Sigmoid colon (tissue), 6 donors: ENCODE measurements at regions not wholly inside any gene's neighbourhood (a gene's known extent, or its start where the extent isn't known, plus 50 kb on each side); places are given as distances from the start of the nearest gene placed in this dataset.

Experiments
- DNase-seq: peaks from one replicate; pipeline ENCODE4 v3.0.0-alpha.2; 2019
- H3K27ac ChIP-seq, 4 donors: fragments of 200-600 bp; sonication (generic); one replicate each; pipeline ENCODE4 v1.5.1; 2016 to 2019; ENCODE audit warnings: mild to moderate bottlenecking in 1 of 4
- H3K27me3 ChIP-seq, 3 donors: fragments of 200-600 bp; sonication (generic); one replicate each; pipeline ENCODE4 v1.5.1; 2019; ENCODE audit warnings: mild to moderate bottlenecking in 1 of 3
- H3K36me3 ChIP-seq, 4 donors: fragments of 200-600 bp; sonication (generic); one replicate each; pipeline ENCODE4 v1.5.1; 2016 to 2019
- H3K4me1 ChIP-seq, 4 donors: fragments of 200-600 bp; sonication (generic); one replicate each; pipeline ENCODE4 v1.5.1; 2017 to 2019
- H3K4me3 ChIP-seq, 4 donors: fragments of 200-600 bp; sonication (generic); one replicate each; pipeline ENCODE4 v1.5.1; 2017 to 2019; ENCODE audit warnings: mild to moderate bottlenecking in 2 of 4, moderate library complexity in 1 of 4
- H3K9me3 ChIP-seq, 4 donors: fragments of 200-600 bp in 3 of 4; sonication (generic) in 3 of 4; one replicate each; pipeline versions ENCODE4 v1.5.1 to v1.6.1; 2013 to 2019
- EP300 ChIP-seq, 4 donors: sonication (generic); formaldehyde crosslinking; IDR thresholded peaks; one replicate each; pipeline ENCODE4 v1.6.1; 2017; ENCODE audit warnings: antibody characterized with exemption in 4 of 4
- POLR2A ChIP-seq, 2 donors: fragments of 450-650 bp; IDR thresholded peaks; one replicate each; pipeline ENCODE4 v1.6.1; 2016; ENCODE audit warnings: antibody characterized with exemption in 2 of 2, mild to moderate bottlenecking in 2 of 2, moderate library complexity in 2 of 2
- POLR2AphosphoS5 ChIP-seq, 4 donors: sonication (generic); formaldehyde crosslinking; IDR thresholded peaks; one replicate each; pipeline ENCODE4 v1.6.1; 2017; ENCODE audit warnings: antibody characterized with exemption in 4 of 4
- WGBS, 2 donors: extraction: QIAGEN DNeasy Blood & Tissue Kit; methylation state at CpG; one replicate each; pipeline ENCODE4 v1.1.7; 2013; 5-methylcytosine and 5-hydroxymethylcytosine counted together
- intact Hi-C: fragments of 100-400 bp; cut with DNase I; formaldehyde crosslinking; loops from one replicate; pipeline ENCODE4 v1.15.1; 2023
- TF ChIP-seq, protein P1 (sequence below), 4 experiments: fragments of 450-650 bp in 3 of 4; fragments of 200-600 bp in 1 of 4; IDR thresholded peaks; one replicate each; pipeline ENCODE4 v1.5.1; 2016 to 2019; ENCODE audit warnings: antibody characterized with exemption in 4 of 4, mild to moderate bottlenecking in 3 of 4, moderate library complexity in 2 of 4
- donor health status: healthy with polysubstance abuse.
- donor health status: healthy.

DNA sequence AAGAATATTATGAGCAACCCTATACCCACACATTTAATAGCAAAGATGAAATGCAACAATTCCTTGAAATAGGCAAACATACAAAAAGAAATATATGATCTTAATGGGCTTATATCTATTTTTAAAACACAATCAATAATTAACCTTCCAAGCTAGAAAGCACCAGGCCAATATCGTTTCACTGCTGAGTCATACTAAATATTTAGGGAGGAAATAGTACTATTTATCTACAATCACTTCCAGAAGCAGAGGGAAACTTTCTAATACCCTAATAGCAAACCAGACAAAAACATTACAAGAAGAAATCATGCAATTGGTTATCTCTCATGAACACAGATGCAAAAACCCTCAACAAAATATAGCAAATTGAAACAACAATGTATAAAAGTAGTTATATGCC is 207.8 kb downstream of the MTHFS start:
- WGBS, 2 donors: 12 to 29% methylated on average over 1 of the region's 1 CpG
- Histone ChIP-seq H3K36me3 (no peaks in the 10 kb centered on the region), H3K4me3 (no peak overlapping the region), H3K9me3 (peaks cover 0 to 7% (median 2%) of the 10 kb centered on the region in 4 donors), H3K27me3 (no peaks in the 10 kb centered on the region), H3K27ac (no peak overlapping the region), H3K4me1 (no peaks in the 10 kb centered on the region)
- DNase-seq: no peak
- TF ChIP-seq POLR2AphosphoS5 (IDR thresholded peaks at IDR 0.05): no peak
- TF ChIP-seq EP300 (IDR thresholded peaks at IDR 0.05): no peak
- TF ChIP-seq POLR2A (IDR thresholded peaks at IDR 0.05): no peak
- TF ChIP-seq, protein P1, sequence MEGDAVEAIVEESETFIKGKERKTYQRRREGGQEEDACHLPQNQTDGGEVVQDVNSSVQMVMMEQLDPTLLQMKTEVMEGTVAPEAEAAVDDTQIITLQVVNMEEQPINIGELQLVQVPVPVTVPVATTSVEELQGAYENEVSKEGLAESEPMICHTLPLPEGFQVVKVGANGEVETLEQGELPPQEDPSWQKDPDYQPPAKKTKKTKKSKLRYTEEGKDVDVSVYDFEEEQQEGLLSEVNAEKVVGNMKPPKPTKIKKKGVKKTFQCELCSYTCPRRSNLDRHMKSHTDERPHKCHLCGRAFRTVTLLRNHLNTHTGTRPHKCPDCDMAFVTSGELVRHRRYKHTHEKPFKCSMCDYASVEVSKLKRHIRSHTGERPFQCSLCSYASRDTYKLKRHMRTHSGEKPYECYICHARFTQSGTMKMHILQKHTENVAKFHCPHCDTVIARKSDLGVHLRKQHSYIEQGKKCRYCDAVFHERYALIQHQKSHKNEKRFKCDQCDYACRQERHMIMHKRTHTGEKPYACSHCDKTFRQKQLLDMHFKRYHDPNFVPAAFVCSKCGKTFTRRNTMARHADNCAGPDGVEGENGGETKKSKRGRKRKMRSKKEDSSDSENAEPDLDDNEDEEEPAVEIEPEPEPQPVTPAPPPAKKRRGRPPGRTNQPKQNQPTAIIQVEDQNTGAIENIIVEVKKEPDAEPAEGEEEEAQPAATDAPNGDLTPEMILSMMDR (IDR thresholded peaks at IDR 0.05): no peak
- intact Hi-C loops: no loop called here

DNA sequence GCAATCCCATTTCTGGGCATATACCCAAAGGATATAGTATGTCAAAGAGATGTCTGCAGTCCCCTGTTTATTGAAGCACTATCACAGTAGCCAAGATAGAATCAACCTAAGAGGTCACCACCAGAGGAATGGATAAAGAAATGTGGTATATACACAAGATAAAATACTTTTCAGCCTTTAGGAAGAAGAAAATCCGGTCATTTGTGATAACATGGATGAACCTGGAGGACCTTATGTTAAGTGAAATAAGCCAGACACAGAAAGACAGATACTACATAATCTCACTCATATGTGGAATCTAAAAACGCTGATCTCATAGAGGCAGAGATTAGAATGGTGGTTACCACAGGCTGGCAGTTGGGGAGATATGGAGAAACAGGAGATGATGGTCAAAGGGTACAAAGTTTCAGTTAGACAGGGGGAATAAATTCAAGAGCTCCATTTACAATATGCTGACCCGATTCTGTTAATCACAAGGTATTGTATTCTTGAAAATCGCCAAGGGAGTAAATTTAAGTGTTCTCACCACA is 195.8 kb downstream of the MTHFS start:
- Histone ChIP-seq H3K4me1 (no peaks in the 10 kb centered on the region), H3K36me3 (no peaks in the 10 kb centered on the region), H3K27me3 (peaks cover 0 to 4% (median 0%) of the 10 kb centered on the region in 3 donors), H3K27ac (no peak overlapping the region), H3K9me3 (no peaks in the 10 kb centered on the region), H3K4me3 (no peak overlapping the region)
- TF ChIP-seq POLR2AphosphoS5 (IDR thresholded peaks at IDR 0.05): no peak
- TF ChIP-seq POLR2A (IDR thresholded peaks at IDR 0.05): no peak
- TF ChIP-seq, protein P1 (IDR thresholded peaks at IDR 0.05): no peak
- no peak for TF ChIP-seq EP300 (IDR thresholded peaks at IDR 0.05)
- WGBS, 2 donors: 84 to 85% methylated on average over 4 of the region's 4 CpGs
- intact Hi-C loops: no loop called here
- no peak for DNase-seq

DNA sequence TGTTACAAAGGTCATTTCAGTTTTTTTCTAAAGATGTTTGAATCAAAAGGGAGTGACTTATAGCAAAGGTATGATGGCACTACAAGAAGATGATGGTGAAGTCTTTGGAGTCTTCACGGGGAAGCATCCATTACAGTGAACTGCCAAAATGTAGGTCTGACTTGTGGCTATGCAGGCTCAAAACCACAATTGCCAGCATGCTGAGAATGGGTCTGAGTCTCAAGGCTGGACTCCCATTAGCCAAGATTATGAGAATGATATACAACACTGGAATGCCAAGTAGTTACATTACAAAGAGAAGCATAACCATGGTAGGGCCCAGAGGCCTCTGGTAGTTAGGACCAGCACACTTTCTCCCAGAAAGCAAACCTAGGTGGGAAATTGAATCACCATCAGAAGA is 194.2 kb downstream of the MTHFS start:
- no peak for DNase-seq
- no peak overlapping the region for H3K4me3 ChIP-seq
- no peaks in the 10 kb centered on the region for H3K9me3 ChIP-seq
- intact Hi-C loops: no loop called here
- H3K36me3 ChIP-seq: no peaks in the 10 kb centered on the region
- no peaks in the 10 kb centered on the region for H3K4me1 ChIP-seq
- no peak for TF ChIP-seq POLR2AphosphoS5 (IDR thresholded peaks at IDR 0.05)
- no peak for TF ChIP-seq EP300 (IDR thresholded peaks at IDR 0.05)
- TF ChIP-seq, protein P1 (IDR thresholded peaks at IDR 0.05): no peak
- no peak for TF ChIP-seq POLR2A (IDR thresholded peaks at IDR 0.05)
- H3K27me3 ChIP-seq: peaks cover 0 to 4% (median 0%) of the 10 kb centered on the region in 3 donors
- 91 to 93% methylated on average over 1 of the region's 1 CpG for WGBS, 2 donors
- no peak overlapping the region for H3K27ac ChIP-seq

DNA sequence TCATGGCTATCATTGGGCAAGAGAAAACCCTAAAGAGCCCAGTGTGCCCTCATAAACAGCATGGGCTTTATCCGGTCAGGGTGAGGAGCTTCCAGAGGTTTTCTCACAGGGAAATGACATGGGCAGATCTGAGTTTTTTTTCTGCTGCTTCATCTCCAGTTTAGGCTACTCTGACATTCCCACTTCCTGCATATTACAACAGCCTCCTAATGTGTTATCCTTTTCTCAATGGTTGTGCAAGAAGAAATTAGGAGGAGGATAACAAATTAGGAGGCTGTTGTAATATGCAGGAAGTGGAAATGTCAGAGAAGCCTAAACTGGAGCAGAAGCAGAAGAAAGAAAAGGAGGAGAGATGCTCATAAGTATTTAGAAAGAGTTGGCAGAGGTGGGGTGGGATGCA is 175.6 kb downstream of the MTHFS start:
- Histone ChIP-seq H3K27ac (no peak overlapping the region), H3K4me3 (no peak overlapping the region), H3K27me3 (no peaks in the 10 kb centered on the region), H3K4me1 (no peaks in the 10 kb centered on the region), H3K36me3 (no peaks in the 10 kb centered on the region), H3K9me3 (no peaks in the 10 kb centered on the region)
- 88 to 92% methylated on average over 1 of the region's 1 CpG for WGBS, 2 donors
- TF ChIP-seq POLR2AphosphoS5 (IDR thresholded peaks at IDR 0.05) (no peak), EP300 (IDR thresholded peaks at IDR 0.05) (no peak), POLR2A (IDR thresholded peaks at IDR 0.05) (no peak)
- TF ChIP-seq, protein P1 (IDR thresholded peaks at IDR 0.05): no peak
- DNase-seq: no peak
- intact Hi-C loops: no loop called here

DNA sequence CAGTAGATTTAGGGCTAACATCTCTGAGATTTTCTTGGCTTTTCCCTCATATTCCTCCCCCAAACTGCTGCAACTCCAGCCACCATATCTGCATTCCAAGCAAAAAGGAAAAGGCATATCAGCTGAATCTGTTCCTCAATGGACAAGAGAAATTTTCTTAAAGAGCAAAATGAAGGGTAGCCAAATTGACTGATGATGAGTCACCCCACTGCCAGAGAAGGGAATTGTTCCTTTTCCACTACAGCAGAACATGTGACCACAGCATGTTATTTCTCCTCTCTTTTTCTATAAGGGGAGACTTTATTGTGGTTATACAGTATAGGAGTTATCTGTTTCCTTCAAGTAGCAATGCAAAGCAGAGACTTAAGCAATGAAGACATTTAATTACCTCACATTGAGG is 172.5 kb downstream of the MTHFS start:
- Histone ChIP-seq H3K27ac (no peak overlapping the region), H3K4me3 (no peak overlapping the region), H3K9me3 (no peaks in the 10 kb centered on the region), H3K4me1 (no peaks in the 10 kb centered on the region), H3K27me3 (no peaks in the 10 kb centered on the region), H3K36me3 (no peaks in the 10 kb centered on the region)
- intact Hi-C loops: no loop called here
- DNase-seq: no peak
- TF ChIP-seq EP300 (IDR thresholded peaks at IDR 0.05): no peak
- no peak for TF ChIP-seq POLR2A (IDR thresholded peaks at IDR 0.05)
- TF ChIP-seq POLR2AphosphoS5 (IDR thresholded peaks at IDR 0.05): no peak
- TF ChIP-seq, protein P1 (IDR thresholded peaks at IDR 0.05): no peak
